T-cell (primary cell): ENCODE measurements at regions not wholly inside any gene's neighbourhood (a gene's known extent, or its start where the extent isn't known, plus 50 kb on each side); places are given as distances from the start of the nearest gene placed in this dataset.

Source experiments
- ATAC-seq, 4 experiments: fragments of 200-7000 bp in 3 of 4; fragments of 150-1000 bp in 1 of 4; cut with Tn5 transposase; replicated peaks in 1 of 4; 1 replicate in 3 of 4; 2 replicates in 1 of 4; pipeline ENCODE4 v1.10.0; 2021; ENCODE audit warnings: moderate library complexity in 3 of 4, mild to moderate bottlenecking in 2 of 4, moderate number of reproducible peaks in 1 of 4
- CTCF ChIA-PET, 2 donors: fragments of 300-600 bp; sonication (Branson Sonifier 250); formaldehyde crosslinking; loops; one replicate each; lab custom pipeline; 2022; ENCODE audit warnings: antibody characterized with exemption in 2 of 2; lab: Charles Lee
- POLR2A ChIA-PET, 2 donors: fragments of 300-600 bp; sonication (Branson Sonifier 250); formaldehyde crosslinking; loops; one replicate each; lab custom pipeline; 2022; ENCODE audit warnings: antibody characterized with exemption in 2 of 2; lab: Charles Lee
- DNase-seq, 35 experiments: peaks; one replicate each; pipeline versions ENCODE4 v3.0.0 to v3.0.0-alpha.2; 2013 to 2023
- H3K27ac ChIP-seq: one replicate; pipeline ENCODE4 v1.5.1; 2013; ENCODE audit warnings: low read length
- H3K27me3 ChIP-seq, 2 experiments: replicated peaks in 1 of 2; 1 replicate in 1 of 2; 2 replicates in 1 of 2; pipeline versions ENCODE4 v1.6.1 to v1.7.0; 2013; ENCODE audit warnings: low read length in 1 of 2, mixed read lengths in 1 of 2; ENCODE audit not compliant: control insufficient read depth in 2 of 2, insufficient read depth in 2 of 2; ENCODE audit errors: extremely low read depth in 1 of 2
- H3K36me3 ChIP-seq, 2 donors: 1 replicate in 1 of 2; 2 replicates in 1 of 2; pipeline versions ENCODE4 v1.6.1 to v1.7.0; 2013; ENCODE audit warnings: low read length in 1 of 2; ENCODE audit not compliant: control insufficient read depth in 2 of 2, insufficient read depth in 1 of 2; ENCODE audit errors: extremely low read depth in 1 of 2
- H3K4me1 ChIP-seq, 2 experiments: 1 replicate in 1 of 2; 2 replicates in 1 of 2; pipeline versions ENCODE4 v1.6.1 to v1.7.0; 2013; ENCODE audit warnings: low read length in 2 of 2, mixed read lengths in 1 of 2; ENCODE audit not compliant: insufficient read depth in 2 of 2, control insufficient read depth in 1 of 2; ENCODE audit errors: extremely low read depth in 1 of 2
- H3K4me3 ChIP-seq, 2 donors: 1 replicate in 1 of 2; 2 replicates in 1 of 2; pipeline versions ENCODE4 v1.5.1 to v1.7.0; 2013; ENCODE audit warnings: mild to moderate bottlenecking in 2 of 2, low read length in 1 of 2, moderate library complexity in 1 of 2; ENCODE audit not compliant: control insufficient read depth in 1 of 2; ENCODE audit errors: extremely low read depth in 1 of 2
- H3K9me3 ChIP-seq: 2 replicates; pipeline ENCODE4 v1.7.0; 2013
- H3K27ac Mint-ChIP-seq, 2 donors: one replicate each; pipeline ENCODE4 v1.8.0; 2020 to 2021; ENCODE audit warnings: mild to moderate bottlenecking in 2 of 2, mixed read lengths in 2 of 2
- H3K27me3 Mint-ChIP-seq, 2 donors: one replicate each; pipeline ENCODE4 v1.8.0; 2021 to 2022; ENCODE audit warnings: mixed read lengths in 2 of 2
- H3K36me3 Mint-ChIP-seq: one replicate; pipeline ENCODE4 v1.8.0; 2021; ENCODE audit warnings: mixed read lengths
- H3K4me1 Mint-ChIP-seq, 3 donors: one replicate each; pipeline ENCODE4 v1.8.0; 2020 to 2022; ENCODE audit warnings: mixed read lengths in 3 of 3, mild to moderate bottlenecking in 1 of 3
- H3K4me3 Mint-ChIP-seq, 3 donors: one replicate each; pipeline ENCODE4 v1.8.0; 2020 to 2022; ENCODE audit warnings: mild to moderate bottlenecking in 3 of 3, mixed read lengths in 3 of 3, moderate library complexity in 3 of 3
- H3K9me3 Mint-ChIP-seq, 3 donors: one replicate each; pipeline ENCODE4 v1.8.0; 2020 to 2022; ENCODE audit warnings: mixed read lengths in 3 of 3
- WGBS: methylation state at CpG from one replicate; pipeline ENCODE4 v1.1.5; 2013; ENCODE audit warnings: missing lambda C conversion rate; ENCODE audit not compliant: insufficient coverage; 5-methylcytosine and 5-hydroxymethylcytosine counted together

GRCh38 chr7:133196856-133197612 is 55.8 kb upstream of the EXOC4 start:
- CTCF ChIA-PET: no interaction called here
- H3K4me1 Mint-ChIP-seq: no peaks in the 10 kb centered on the region
- H3K4me3 ChIP-seq: no peak overlapping the region
- ATAC-seq: no peak
- H3K27ac Mint-ChIP-seq: no peak overlapping the region
- WGBS: 63% methylated on average over 12 of the region's 15 CpGs
- DNase-seq: no peak
- H3K4me1 ChIP-seq: no peaks in the 10 kb centered on the region
- POLR2A ChIA-PET: no interaction called here
- H3K27me3 ChIP-seq: peaks cover 0 to 21% of the 10 kb centered on the region in 2 experiments
- no peaks in the 10 kb centered on the region for H3K36me3 Mint-ChIP-seq
- no peaks in the 10 kb centered on the region for H3K9me3 ChIP-seq
- no peaks in the 10 kb centered on the region for H3K9me3 Mint-ChIP-seq
- H3K36me3 ChIP-seq: no peaks in the 10 kb centered on the region
- H3K27me3 Mint-ChIP-seq: peaks cover 12 to 17% of the 10 kb centered on the region in 2 donors
- H3K27ac ChIP-seq: no peak overlapping the region
- H3K4me3 Mint-ChIP-seq: no peak overlapping the region

- no peaks in the 10 kb centered on the region for H3K36me3 Mint-ChIP-seq
- no CpG with 5 or more reads among the region's 4 CpGs for WGBS
- H3K27ac ChIP-seq: no peak overlapping the region
- peaks cover 0 to 21% of the 10 kb centered on the region in 2 experiments for H3K27me3 ChIP-seq
- no peak overlapping the region for H3K4me3 Mint-ChIP-seq
- H3K27ac Mint-ChIP-seq: no peak overlapping the region
- no peaks in the 10 kb centered on the region for H3K36me3 ChIP-seq
- POLR2A ChIA-PET: no interaction called here
- no peak for ATAC-seq
- no peaks in the 10 kb centered on the region for H3K4me1 Mint-ChIP-seq
- no peaks in the 10 kb centered on the region for H3K9me3 ChIP-seq
- CTCF ChIA-PET: no interaction called here
- H3K4me3 ChIP-seq: no peak overlapping the region
- DNase-seq: no peak
- peaks cover 11 to 17% of the 10 kb centered on the region in 2 donors for H3K27me3 Mint-ChIP-seq
- no peaks in the 10 kb centered on the region for H3K4me1 ChIP-seq
- no peaks in the 10 kb centered on the region for H3K9me3 Mint-ChIP-seq
Measured at GRCh38 chr7:133197972-133198544, 54.8 kb upstream of the EXOC4 start.

GRCh38 chr7:133199831-133200230 is 53.0 kb upstream of the EXOC4 start:
- H3K4me3 Mint-ChIP-seq: no peak overlapping the region

GRCh38 chr7:133201470-133201869 is 51.4 kb upstream of the EXOC4 start:
- Histone ChIP-seq H3K9me3 (no peaks in the 10 kb centered on the region), H3K4me1 (no peaks in the 10 kb centered on the region), H3K27ac (no peak overlapping the region), H3K4me3 (no peak overlapping the region), H3K27me3 (peaks cover 0 to 11% of the 10 kb centered on the region in 2 experiments), H3K36me3 (no peaks in the 10 kb centered on the region)
- POLR2A ChIA-PET: no interaction called here
- no peaks in the 10 kb centered on the region for H3K4me1 Mint-ChIP-seq
- no peak overlapping the region for H3K27ac Mint-ChIP-seq
- no peaks in the 10 kb centered on the region for H3K9me3 Mint-ChIP-seq
- WGBS: no CpG with 5 or more reads among the region's 1 CpG
- ATAC-seq (no peak), DNase-seq (no peak)
- no peak overlapping the region for H3K4me3 Mint-ChIP-seq
- H3K36me3 Mint-ChIP-seq: no peaks in the 10 kb centered on the region
- CTCF ChIA-PET: interaction anchor here in 1 of 2 donors (0.7 kb wide), 1 partner anchor 595 kb away, joined by 4 read pairs; no protein-coding TSS in a partner anchor
- H3K27me3 Mint-ChIP-seq: peaks cover 9 to 14% of the 10 kb centered on the region in 2 donors

More at GRCh38 chr7:133199831-133200230, 53.0 kb upstream of the EXOC4 start:
- CTCF ChIA-PET: no interaction called here
- POLR2A ChIA-PET: no interaction called here
- Histone ChIP-seq H3K9me3 (no peaks in the 10 kb centered on the region), H3K27me3 (peaks cover 0 to 11% of the 10 kb centered on the region in 2 experiments), H3K36me3 (no peaks in the 10 kb centered on the region), H3K27ac (no peak overlapping the region), H3K4me3 (no peak overlapping the region), H3K4me1 (no peaks in the 10 kb centered on the region)
- Mint-ChIP-seq H3K27me3 (peaks cover 8 to 14% of the 10 kb centered on the region in 2 donors), H3K4me1 (no peaks in the 10 kb centered on the region), H3K27ac (no peak overlapping the region), H3K9me3 (no peaks in the 10 kb centered on the region), H3K36me3 (no peaks in the 10 kb centered on the region)
- 94% methylated on average over 2 of the region's 2 CpGs for WGBS
- DNase-seq (no peak), ATAC-seq (no peak)

GRCh38 chr7:133202942-133203341 is 49.9 kb upstream of the EXOC4 start:
- DNase-seq: no peak
- Mint-ChIP-seq H3K27me3 (peaks cover 3 to 6% of the 10 kb centered on the region in 2 donors), H3K9me3 (no peaks in the 10 kb centered on the region), H3K4me3 (no peak overlapping the region), H3K27ac (no peak overlapping the region), H3K36me3 (no peaks in the 10 kb centered on the region), H3K4me1 (no peaks in the 10 kb centered on the region)
- Histone ChIP-seq H3K27ac (no peak overlapping the region), H3K4me1 (no peaks in the 10 kb centered on the region), H3K4me3 (no peak overlapping the region), H3K9me3 (no peaks in the 10 kb centered on the region), H3K36me3 (no peaks in the 10 kb centered on the region), H3K27me3 (peaks cover 0 to 9% of the 10 kb centered on the region in 2 experiments)
- 100% methylated on average over 1 of the region's 1 CpG for WGBS
- ATAC-seq: no peak
- ChIA-PET CTCF (no interaction called here), POLR2A (no interaction called here)
